HL-60 (cell line): ENCODE measurements at regions not wholly inside any gene's neighbourhood (a gene's known extent, or its start where the extent isn't known, plus 50 kb on each side); places are given as distances from the start of the nearest gene placed in this dataset.

ENCODE experiments used
- POLR2AphosphoS5 ChIP-seq: IDR thresholded peaks from 2 replicates; pipeline ENCODE4 v1.6.1; 2012; ENCODE audit warnings: low read depth
- TF ChIP-seq, protein P1 (sequence below): IDR thresholded peaks from one replicate; pipeline ENCODE4 v1.5.1; 2011; ENCODE audit warnings: low read length, control low read depth, inconsistent platforms; ENCODE audit not compliant: insufficient read depth
- TF ChIP-seq, protein P2 (sequence below): IDR thresholded peaks from 2 replicates; pipeline ENCODE4 v1.6.1; 2012; ENCODE audit warnings: low read depth; ENCODE audit not compliant: insufficient replicate concordance

GRCh38 chr7:46979439-46979838 is 602.5 kb downstream of the TNS3 start:
- TF ChIP-seq, protein P1, sequence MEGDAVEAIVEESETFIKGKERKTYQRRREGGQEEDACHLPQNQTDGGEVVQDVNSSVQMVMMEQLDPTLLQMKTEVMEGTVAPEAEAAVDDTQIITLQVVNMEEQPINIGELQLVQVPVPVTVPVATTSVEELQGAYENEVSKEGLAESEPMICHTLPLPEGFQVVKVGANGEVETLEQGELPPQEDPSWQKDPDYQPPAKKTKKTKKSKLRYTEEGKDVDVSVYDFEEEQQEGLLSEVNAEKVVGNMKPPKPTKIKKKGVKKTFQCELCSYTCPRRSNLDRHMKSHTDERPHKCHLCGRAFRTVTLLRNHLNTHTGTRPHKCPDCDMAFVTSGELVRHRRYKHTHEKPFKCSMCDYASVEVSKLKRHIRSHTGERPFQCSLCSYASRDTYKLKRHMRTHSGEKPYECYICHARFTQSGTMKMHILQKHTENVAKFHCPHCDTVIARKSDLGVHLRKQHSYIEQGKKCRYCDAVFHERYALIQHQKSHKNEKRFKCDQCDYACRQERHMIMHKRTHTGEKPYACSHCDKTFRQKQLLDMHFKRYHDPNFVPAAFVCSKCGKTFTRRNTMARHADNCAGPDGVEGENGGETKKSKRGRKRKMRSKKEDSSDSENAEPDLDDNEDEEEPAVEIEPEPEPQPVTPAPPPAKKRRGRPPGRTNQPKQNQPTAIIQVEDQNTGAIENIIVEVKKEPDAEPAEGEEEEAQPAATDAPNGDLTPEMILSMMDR = no peak
- no peak for TF ChIP-seq POLR2AphosphoS5
- TF ChIP-seq, protein P2, sequence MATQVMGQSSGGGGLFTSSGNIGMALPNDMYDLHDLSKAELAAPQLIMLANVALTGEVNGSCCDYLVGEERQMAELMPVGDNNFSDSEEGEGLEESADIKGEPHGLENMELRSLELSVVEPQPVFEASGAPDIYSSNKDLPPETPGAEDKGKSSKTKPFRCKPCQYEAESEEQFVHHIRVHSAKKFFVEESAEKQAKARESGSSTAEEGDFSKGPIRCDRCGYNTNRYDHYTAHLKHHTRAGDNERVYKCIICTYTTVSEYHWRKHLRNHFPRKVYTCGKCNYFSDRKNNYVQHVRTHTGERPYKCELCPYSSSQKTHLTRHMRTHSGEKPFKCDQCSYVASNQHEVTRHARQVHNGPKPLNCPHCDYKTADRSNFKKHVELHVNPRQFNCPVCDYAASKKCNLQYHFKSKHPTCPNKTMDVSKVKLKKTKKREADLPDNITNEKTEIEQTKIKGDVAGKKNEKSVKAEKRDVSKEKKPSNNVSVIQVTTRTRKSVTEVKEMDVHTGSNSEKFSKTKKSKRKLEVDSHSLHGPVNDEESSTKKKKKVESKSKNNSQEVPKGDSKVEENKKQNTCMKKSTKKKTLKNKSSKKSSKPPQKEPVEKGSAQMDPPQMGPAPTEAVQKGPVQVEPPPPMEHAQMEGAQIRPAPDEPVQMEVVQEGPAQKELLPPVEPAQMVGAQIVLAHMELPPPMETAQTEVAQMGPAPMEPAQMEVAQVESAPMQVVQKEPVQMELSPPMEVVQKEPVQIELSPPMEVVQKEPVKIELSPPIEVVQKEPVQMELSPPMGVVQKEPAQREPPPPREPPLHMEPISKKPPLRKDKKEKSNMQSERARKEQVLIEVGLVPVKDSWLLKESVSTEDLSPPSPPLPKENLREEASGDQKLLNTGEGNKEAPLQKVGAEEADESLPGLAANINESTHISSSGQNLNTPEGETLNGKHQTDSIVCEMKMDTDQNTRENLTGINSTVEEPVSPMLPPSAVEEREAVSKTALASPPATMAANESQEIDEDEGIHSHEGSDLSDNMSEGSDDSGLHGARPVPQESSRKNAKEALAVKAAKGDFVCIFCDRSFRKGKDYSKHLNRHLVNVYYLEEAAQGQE = no peak
